Central memory CD4-positive, alpha-beta T cell (primary cell): ENCODE measurements at regions not wholly inside any gene's neighbourhood (a gene's known extent, or its start where the extent isn't known, plus 50 kb on each side); places are given as distances from the start of the nearest gene placed in this dataset.

Experiments used
- DNase-seq: peaks from one replicate; pipeline ENCODE4 v3.0.0; 2022

- no peak for DNase-seq
These were observed 203.9 kb downstream of the ZNF326 start for GRCh38 chr1:90198616-90199332.

GRCh38 chr1:90193116-90193515 lies 198.2 kb downstream of the ZNF326 start:
- DNase-seq, result no peak

- no peak for DNase-seq
These were observed 197.5 kb downstream of the ZNF326 start for GRCh38 chr1:90192408-90192807.

- DNase-seq, result no peak
These were observed 195.6 kb downstream of the ZNF326 start for GRCh38 chr1:90190523-90190922.

- DNase-seq, result no peak
These were observed 195.0 kb downstream of the ZNF326 start for GRCh38 chr1:90189889-90190288.

GRCh38 chr1:90187323-90187585 lies 192.3 kb downstream of the ZNF326 start:
- DNase-seq, result no peak

- no peak for DNase-seq
These were observed 191.8 kb downstream of the ZNF326 start for GRCh38 chr1:90186506-90187322.

GRCh38 chr1:90176530-90176929 lies 181.6 kb downstream of the ZNF326 start:
- DNase-seq, result no peak

GRCh38 chr1:90175490-90176167 lies 180.7 kb downstream of the ZNF326 start:
- no peak for DNase-seq

GRCh38 chr1:90174246-90174645 lies 179.3 kb downstream of the ZNF326 start:
- no peak for DNase-seq

- no peak for DNase-seq
These were observed 167.3 kb downstream of the ZNF326 start for GRCh38 chr1:90162216-90162615.

GRCh38 chr1:90161625-90162024 lies 166.7 kb downstream of the ZNF326 start:
- DNase-seq, result no peak

GRCh38 chr1:90155721-90156487 lies 161.0 kb downstream of the ZNF326 start:
- DNase-seq, result no peak

GRCh38 chr1:90154711-90155110 lies 159.8 kb downstream of the ZNF326 start:
- DNase-seq, result no peak

- no peak for DNase-seq
These were observed 154.2 kb downstream of the ZNF326 start for GRCh38 chr1:90149101-90149500.

- DNase-seq, result no peak
These were observed 152.2 kb downstream of the ZNF326 start for GRCh38 chr1:90147093-90147492.

- no peak for DNase-seq
These were observed 149.9 kb downstream of the ZNF326 start for GRCh38 chr1:90144820-90145219.

- DNase-seq, result no peak
These were observed 148.7 kb downstream of the ZNF326 start for GRCh38 chr1:90143591-90143990.

GRCh38 chr1:90142697-90143096 lies 147.8 kb downstream of the ZNF326 start:
- no peak for DNase-seq

- no peak for DNase-seq
These were observed 144.9 kb downstream of the ZNF326 start for GRCh38 chr1:90139837-90140236.

GRCh38 chr1:90135286-90135685 lies 140.4 kb downstream of the ZNF326 start:
- no peak for DNase-seq

- DNase-seq, result no peak
These were observed 139.5 kb downstream of the ZNF326 start for GRCh38 chr1:90134175-90134955.
